HCEC 1CT (cell line): ENCODE measurements at regions not wholly inside any gene's neighbourhood (a gene's known extent, or its start where the extent isn't known, plus 50 kb on each side); places are given as distances from the start of the nearest gene placed in this dataset.

Experiments
- DNase-seq: peaks from one replicate; pipeline ENCODE4 v3.0.0-alpha.2; 2017

DNA sequence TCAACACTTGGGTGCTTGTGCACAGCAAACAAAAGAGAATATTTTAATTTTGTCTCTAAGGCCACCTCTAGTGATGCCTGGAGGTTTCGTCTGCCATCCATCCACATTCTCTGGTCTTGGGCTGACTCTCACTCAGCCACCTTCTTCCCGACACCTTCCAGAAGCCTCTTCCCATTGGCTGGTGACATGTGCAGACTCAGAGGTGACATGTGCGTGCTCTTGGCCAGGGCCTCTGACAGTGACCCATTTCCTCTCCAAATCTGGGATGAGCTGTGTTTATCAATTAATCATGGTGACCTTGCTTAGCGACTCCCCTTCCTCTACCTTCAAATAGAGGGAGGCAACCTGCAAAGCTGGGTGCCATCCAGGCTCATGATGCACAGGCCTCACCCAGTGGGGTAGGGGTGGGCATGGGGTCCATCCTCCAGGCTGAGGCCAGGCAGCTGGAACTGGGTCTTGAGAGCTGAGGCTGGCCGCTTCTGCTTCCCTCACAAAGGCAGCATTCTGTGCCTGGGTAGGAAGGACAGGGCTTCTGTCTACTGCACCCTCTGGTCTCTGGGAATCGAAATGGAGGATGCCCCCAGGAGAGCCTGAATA, 91.8 kb downstream of the DHCR7 start:
- no peak for DNase-seq

DNA sequence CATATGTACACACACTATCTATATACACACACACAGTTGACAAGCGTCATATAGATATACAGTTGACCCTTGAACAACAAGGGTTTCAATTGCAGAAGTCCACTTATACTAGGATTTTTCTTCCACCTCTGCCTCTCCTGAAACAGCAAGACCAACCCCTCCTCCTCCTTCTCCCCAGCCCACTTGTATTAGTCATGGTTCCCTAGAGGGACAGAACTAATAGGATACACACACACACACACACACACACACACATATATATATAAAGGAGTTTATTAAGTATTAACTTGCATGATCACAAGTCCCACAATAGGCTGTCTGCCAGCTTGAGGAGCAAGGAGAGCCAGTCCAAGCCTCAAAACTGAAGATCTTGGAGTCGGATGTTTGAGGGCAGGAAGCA, 92.9 kb downstream of the DHCR7 start:
- no peak for DNase-seq

GRCh38 chr11:71354394-71355105, 93.6 kb downstream of the DHCR7 start:
- no peak for DNase-seq

DNA sequence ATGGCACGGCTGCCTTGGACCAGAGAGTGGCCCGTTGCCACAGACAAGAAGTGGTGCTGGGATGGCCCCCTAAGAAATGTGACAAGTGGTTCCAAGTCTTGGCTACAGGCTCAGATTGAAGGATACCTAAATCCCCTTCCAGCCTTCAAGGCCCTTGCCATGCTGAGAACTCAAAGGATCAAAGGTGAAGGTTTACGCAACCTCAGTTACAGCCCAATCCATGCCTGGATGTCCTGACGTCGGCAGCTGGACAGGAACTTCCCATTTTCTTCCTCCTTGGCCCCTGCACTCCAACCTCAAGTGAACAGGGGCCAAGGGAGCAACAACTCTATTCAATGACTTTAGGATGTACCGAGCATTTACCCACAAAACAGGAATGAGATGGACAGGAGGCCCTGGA, 95.4 kb downstream of the DHCR7 start:
- DNase-seq, result no peak

DNA sequence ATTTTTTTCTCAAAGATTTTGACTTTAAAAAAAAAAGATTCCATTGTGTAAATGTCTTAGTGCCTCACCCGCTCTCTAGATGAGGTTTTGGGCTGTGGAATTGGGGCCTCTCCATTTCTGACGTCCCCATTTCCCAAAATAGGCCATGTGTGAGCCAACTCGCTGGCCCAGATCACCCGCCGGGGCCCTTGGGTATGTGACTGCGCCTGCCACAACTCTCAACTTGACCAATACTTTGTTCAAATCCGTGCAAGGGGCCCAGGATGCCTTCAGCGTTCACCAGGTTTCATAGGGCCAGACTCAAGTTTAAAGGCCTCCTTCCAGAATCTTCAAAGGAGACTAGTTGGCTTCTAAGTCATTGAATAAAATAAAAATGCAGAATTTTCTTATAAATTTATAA, 96.0 kb downstream of the DHCR7 start:
- DNase-seq, result no peak

- DNase-seq, result no peak
Measured at GRCh38 chr11:71349627-71350026, 97.2 kb upstream of the SHANK2 start.

GRCh38 chr11:71343828-71344400, 91.5 kb upstream of the SHANK2 start:
- no peak for DNase-seq

DNA sequence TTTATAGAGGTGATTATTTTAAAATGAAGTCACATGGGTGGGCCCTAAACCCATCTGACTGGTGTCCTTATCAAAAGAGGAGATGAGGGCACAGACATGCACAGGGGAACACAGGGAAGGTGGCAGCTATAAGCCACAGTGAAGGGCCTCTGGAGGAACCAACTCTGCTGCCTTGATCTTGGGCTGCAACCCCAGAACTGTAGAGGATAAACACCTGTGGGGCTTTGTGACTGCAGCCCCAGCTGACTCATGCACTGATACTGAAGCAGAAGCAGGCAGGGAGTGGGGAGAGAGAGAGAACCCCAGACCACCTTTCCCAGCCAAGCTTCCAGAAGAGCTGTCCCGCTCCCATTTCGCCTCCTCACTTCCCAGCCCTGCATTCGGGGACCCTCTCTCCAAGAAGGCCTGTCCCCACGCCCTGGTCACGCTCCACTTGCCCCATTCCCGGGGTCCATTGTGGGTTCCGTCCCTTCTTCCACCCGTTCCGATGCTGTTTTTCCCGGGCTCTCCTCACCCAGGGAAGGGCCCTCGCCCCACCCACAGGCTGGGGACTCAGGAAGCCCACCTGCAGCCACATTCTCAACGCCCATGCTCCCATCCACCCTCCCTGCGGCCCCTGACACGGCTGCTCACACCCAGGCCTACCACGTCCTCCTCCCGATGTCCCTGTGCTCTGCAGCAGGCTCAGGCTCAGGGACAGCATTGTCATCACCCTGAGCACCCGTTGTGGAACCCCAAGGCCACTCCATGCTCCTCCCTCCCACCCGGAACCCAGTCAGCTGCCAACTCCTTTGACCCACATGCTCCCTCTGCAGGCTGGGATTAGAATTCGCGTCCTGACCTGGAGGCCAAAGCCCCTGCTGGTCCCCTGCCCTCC, 90.8 kb upstream of the SHANK2 start:
- DNase-seq, result peak; percentile 34

- DNase-seq, result peak; percentile 72
Measured at GRCh38 chr11:71342116-71342515, 89.7 kb upstream of the SHANK2 start.

- DNase-seq, result no peak
Measured at GRCh38 chr11:71341596-71341995, 89.2 kb upstream of the SHANK2 start.

DNA sequence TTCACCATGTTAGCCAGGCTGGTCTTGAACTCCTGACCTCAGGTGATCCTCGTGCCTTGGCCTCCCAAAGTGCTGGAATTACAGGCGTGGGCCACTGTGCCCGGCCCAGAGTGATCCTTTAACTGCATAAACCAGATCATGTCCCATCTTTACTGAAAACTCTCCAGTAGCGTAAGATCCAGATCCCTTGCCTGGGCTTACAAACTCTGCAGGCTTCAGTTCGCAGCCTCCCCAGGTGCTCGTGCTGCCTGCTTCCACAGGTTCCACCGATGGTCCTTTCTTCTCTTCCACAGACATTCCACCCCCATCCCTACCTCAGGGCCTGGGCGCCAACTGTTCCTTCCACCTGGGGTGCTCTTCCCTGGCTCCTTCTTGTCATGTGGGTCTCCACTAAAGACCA, 88.8 kb upstream of the SHANK2 start:
- no peak for DNase-seq

DNA sequence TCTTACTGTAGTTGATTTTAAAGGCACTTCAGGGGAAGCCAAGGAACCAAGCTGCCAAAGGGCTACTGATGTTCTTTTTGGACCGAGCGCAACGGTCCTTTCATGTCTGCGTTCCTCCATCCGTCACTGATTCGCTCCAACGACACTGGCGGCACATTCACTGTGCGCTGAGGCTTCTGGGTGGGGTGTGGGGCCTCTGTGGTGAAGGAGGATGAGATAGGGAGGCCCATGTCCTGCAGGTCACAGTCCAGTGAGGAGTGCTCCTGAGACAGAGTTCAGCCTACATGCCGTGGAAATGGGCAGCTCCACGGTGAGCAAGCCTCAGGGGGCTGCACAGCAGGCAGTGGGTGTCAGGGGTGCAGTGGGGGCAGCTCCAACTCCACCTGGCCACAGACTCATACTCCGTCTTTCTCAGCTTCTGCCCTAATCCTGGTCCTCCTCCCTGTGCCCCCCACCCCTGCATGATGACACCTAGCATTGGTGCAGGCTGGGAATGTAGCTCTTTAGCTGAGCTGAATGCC, 87.8 kb upstream of the SHANK2 start:
- no peak for DNase-seq

DNA sequence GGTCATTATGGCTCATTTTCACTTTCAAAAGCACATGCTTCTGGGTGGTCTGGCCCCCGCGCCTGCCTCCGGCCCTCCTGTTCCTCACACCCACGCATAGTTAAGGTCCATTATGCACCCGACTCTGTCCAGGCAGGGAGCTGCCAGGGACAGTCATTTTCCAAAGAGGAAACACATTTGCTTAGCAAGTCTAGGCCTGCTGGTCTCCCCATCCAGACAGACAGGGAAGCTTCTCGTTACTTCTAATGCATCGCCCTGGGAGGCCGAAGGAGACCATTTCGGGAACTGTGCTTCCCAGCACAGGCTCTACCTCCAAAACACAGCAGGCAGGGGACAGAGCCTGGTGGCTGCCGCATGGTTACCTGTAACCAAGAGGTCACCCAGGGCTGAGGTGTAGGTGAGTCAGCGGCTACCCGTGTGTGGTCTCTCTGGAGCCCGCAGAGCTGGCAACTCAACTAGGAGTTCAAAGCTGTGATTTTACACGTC, 87.1 kb upstream of the SHANK2 start:
- DNase-seq, result no peak

DNA sequence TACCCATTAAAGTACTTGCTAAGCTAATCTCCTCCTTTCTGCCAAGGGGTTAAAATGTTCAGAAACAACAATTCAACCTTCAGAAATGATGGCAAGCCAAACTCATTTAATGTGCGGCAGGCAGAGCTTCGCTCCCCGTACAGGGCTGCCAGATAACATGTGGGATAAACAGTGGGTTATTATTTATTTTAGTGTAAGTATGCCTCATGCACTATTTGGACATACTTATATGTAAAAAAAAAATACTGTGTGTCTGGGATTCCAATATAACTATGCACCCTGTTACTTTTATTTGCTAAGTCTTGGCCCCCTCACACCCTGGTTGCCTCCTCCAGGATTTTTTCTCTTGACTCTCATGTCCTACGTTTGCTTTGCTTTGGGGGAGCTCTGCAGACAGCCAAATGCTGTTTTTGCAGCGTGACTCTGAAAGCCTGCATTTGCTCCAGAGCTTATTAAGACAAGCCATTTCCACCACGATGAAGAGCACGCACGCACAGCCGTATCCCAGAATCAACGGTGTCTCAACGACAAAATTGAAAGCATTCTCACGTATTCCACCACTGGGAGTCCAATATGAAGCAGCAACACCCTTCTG, 86.5 kb upstream of the SHANK2 start:
- no peak for DNase-seq

DNA sequence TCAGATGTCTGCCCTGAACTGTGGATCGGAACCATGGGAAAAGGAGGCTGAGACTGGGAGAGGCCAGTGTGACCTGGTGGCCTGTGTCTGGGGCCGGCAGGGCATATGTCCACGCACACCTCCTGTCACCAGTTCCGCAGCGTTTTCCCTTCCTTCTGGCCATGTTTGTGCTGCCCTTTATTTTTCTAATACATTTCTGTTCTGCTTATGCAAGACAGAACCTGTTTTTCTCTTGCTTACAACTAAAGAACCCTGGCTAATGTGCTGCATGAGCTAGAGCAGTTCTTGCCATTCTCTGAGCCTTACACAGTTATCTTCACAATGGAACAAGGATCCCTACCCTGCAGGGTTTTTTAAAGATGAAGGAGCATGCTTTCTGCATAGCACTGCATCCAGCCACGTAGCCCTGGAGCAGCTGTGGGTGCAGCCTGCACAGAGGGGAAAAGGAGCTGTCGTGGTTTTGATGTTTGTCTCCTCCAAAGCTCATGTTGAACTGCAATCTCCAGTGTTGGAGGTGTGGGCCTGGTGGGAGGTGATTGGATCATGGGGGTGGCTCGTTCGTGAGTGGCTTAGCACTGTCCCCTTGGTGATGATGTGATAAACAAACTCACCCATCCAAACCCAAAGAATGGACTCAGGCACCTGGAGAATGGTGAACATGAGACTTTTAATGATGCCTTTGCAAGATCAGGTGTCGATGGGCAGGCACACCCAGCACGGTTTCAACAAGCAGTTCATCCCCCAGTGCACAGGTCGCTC, 84.8 kb upstream of the SHANK2 start:
- DNase-seq, result no peak

DNA sequence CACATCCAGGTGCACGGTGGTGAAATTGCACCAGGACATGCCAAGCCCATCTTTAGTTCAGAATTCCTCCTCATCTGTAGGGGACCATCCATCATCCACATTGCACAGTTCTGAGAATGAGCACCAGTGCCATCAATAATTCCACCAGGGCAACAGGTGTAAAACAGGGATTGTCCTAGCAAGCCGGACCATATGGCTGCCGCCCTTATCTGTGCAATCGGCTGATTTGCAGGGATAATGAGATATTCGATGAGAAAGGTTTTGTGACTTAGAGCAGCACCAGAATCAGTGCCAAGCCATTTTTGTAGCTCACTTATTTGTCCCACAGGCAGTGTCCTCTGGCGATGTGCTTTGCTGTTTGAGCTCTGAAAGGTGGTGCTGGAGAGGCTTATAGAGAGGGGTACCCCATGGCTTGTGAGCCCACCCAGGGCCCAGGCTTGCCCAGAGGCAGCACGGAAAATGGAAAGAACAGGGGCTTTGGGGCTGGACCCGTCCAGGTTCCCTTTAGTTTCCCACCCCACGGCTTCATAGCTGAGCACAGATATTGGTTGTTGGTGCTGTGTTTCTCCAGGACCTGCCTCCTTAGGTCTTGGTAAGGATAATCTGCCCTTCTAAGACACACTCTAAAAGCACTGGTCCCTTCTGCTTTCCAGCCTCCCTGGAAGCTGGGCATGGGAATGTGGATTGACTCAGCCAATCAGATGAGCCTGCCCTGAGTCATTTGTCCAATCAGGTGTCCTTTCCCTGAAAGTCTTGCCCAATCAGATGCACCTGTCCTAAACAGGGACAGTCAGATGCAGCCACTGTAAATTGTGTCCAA, 84.0 kb upstream of the SHANK2 start:
- DNase-seq, result no peak

GRCh38 chr11:71335371-71335770, 83.0 kb upstream of the SHANK2 start:
- DNase-seq, result no peak

GRCh38 chr11:71334191-71334590, 81.8 kb upstream of the SHANK2 start:
- DNase-seq, result no peak

DNA sequence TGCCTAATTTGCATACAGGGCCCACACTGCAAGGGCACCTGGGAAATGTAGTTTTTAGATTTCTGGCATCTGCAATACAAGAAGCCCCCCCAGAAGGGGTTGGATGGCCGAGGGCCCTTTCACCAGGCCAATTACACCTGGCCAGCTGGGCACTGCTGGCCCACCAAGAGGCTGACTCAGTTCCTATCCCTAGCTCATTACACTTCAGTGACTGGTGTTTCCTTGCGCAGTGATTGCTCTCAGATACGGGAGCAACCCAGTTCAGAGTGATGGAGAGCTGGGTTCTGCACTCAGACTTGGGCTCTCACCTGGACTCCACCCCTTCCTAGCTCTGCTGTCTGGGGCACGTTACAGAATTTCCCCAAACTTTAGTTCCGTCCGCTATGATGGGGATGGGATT, 81.1 kb upstream of the SHANK2 start:
- DNase-seq, result no peak

GRCh38 chr11:71332447-71332846, 80.1 kb upstream of the SHANK2 start:
- DNase-seq, result no peak

DNA sequence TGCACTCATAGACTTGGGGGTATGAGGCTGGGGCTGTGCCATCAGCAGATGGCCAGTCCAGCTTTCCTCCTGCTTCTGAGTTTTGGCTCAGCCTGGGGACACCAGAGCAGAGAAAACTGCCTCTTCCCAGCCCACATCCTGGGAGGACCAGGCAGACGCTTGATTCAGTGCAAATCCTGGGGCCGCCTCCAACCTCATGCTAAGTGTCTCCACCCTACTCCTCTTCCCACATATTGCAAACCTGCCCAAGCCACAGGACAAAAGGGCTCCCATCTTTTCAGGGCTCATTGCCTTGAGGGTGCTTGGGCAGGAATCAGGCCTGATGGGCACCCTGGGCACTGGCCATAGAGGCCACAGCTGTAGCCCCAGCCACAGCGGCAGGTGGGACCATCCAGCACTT, 79.7 kb upstream of the SHANK2 start:
- DNase-seq, result no peak
